ENCODE measurements at regions not wholly inside any gene's neighbourhood (a gene's known extent, or its start where the extent isn't known, plus 50 kb on each side); places are given as distances from the start of the nearest gene placed in this dataset.

GRCh38 chr14:101178184-101179072 is 274.9 kb upstream of the RTL1 start:
- Histone ChIP-seq H3K36me3 (no peaks in the 10 kb centered on the region), H3K9me3 (no peaks in the 10 kb centered on the region), H3K27ac (no peak overlapping the region), H3K4me3 (no peak overlapping the region), H3K4me1 (replicated peaks) (no peaks in the 10 kb centered on the region), H3K27me3 (replicated peaks; ENCODE audit: insufficient read depth) (no peaks in the 10 kb centered on the region)
- TF ChIP-seq POLR2AphosphoS5 (IDR thresholded peaks at IDR 0.05) (no peak), POLR2A (IDR thresholded peaks at IDR 0.05) (no peak), CTCF (IDR thresholded peaks at IDR 0.05) (no peak)
- WGBS, result 95% methylated on average over 22 of the region's 22 CpGs
- intact Hi-C loops (cut with DNase I), result no loop called here
- no peak for DNase-seq (ENCODE audit: low spot score)

- Histone ChIP-seq H3K4me3 (no peak overlapping the region), H3K27ac (no peak overlapping the region), H3K9me3 (no peaks in the 10 kb centered on the region), H3K36me3 (no peaks in the 10 kb centered on the region), H3K27me3 (replicated peaks; ENCODE audit: insufficient read depth) (no peaks in the 10 kb centered on the region), H3K4me1 (replicated peaks) (no peaks in the 10 kb centered on the region)
- intact Hi-C loops (cut with DNase I), result no loop called here
- DNase-seq (ENCODE audit: low spot score), result no peak
- TF ChIP-seq POLR2A (IDR thresholded peaks at IDR 0.05), result no peak
- no peak for TF ChIP-seq POLR2AphosphoS5 (IDR thresholded peaks at IDR 0.05)
- TF ChIP-seq CTCF (IDR thresholded peaks at IDR 0.05), result no peak
- 83% methylated on average over 12 of the region's 12 CpGs for WGBS
Observed at GRCh38 chr14:101179691-101180211, 276.2 kb upstream of the RTL1 start.

- WGBS, result 78% methylated on average over 6 of the region's 6 CpGs
- intact Hi-C loops (cut with DNase I), result no loop called here
- no peaks in the 10 kb centered on the region for H3K9me3 ChIP-seq
Observed at GRCh38 chr14:101181446-101182313, 278.2 kb upstream of the RTL1 start.

GRCh38 chr14:101182476-101182875 is 279.0 kb upstream of the RTL1 start:
- no peaks in the 10 kb centered on the region for H3K27me3 ChIP-seq (replicated peaks; ENCODE audit: insufficient read depth)
- no peak for DNase-seq (ENCODE audit: low spot score)
- no peak overlapping the region for H3K27ac ChIP-seq
- H3K4me3 ChIP-seq, result no peak overlapping the region
- intact Hi-C loops (cut with DNase I), result no loop called here
- no peak for TF ChIP-seq POLR2AphosphoS5 (IDR thresholded peaks at IDR 0.05)
- TF ChIP-seq CTCF (IDR thresholded peaks at IDR 0.05), result no peak
- TF ChIP-seq POLR2A (IDR thresholded peaks at IDR 0.05), result no peak
- H3K36me3 ChIP-seq, result no peaks in the 10 kb centered on the region
- H3K4me1 ChIP-seq (replicated peaks), result no peaks in the 10 kb centered on the region
- H3K9me3 ChIP-seq, result no peaks in the 10 kb centered on the region
- whole genome bisulfite sequencing, result 74% methylated on average over 5 of the region's 5 CpGs

More at GRCh38 chr14:101181446-101182313, 278.2 kb upstream of the RTL1 start:
- TF ChIP-seq POLR2A (IDR thresholded peaks at IDR 0.05), result no peak
- no peak for TF ChIP-seq CTCF (IDR thresholded peaks at IDR 0.05)
- TF ChIP-seq POLR2AphosphoS5 (IDR thresholded peaks at IDR 0.05), result no peak
- Histone ChIP-seq H3K4me1 (replicated peaks) (no peaks in the 10 kb centered on the region), H3K36me3 (no peaks in the 10 kb centered on the region), H3K27ac (no peak overlapping the region), H3K27me3 (replicated peaks; ENCODE audit: insufficient read depth) (no peaks in the 10 kb centered on the region), H3K4me3 (no peak overlapping the region)
- DNase-seq (ENCODE audit: low spot score), result no peak

Data from prostate gland (tissue), 2 donors.